ENCODE measurements at regions not wholly inside any gene's neighbourhood (a gene's known extent, or its start where the extent isn't known, plus 50 kb on each side); places are given as distances from the start of the nearest gene placed in this dataset.

DNA sequence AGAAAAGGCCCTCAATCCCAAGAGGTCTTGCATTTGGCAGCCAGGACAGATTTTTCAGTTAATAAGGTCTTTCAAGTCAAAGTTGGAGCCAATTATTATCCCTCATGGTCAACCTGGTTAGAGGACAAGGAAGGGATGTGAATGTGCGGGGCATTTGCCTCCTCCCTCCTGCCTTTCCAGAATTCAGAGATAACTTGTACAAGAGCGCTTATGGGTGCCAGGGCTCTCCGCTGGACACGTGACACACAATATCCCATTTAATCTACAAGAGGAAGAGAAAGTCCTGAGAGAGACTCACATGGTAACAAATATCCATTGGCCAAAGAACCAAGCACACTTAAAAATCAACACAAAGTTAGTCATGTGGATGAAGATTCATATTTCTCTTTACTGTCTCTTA lies 78.5 kb upstream of the ST8SIA2 start:
- TF ChIP-seq, protein P1, sequence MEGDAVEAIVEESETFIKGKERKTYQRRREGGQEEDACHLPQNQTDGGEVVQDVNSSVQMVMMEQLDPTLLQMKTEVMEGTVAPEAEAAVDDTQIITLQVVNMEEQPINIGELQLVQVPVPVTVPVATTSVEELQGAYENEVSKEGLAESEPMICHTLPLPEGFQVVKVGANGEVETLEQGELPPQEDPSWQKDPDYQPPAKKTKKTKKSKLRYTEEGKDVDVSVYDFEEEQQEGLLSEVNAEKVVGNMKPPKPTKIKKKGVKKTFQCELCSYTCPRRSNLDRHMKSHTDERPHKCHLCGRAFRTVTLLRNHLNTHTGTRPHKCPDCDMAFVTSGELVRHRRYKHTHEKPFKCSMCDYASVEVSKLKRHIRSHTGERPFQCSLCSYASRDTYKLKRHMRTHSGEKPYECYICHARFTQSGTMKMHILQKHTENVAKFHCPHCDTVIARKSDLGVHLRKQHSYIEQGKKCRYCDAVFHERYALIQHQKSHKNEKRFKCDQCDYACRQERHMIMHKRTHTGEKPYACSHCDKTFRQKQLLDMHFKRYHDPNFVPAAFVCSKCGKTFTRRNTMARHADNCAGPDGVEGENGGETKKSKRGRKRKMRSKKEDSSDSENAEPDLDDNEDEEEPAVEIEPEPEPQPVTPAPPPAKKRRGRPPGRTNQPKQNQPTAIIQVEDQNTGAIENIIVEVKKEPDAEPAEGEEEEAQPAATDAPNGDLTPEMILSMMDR (IDR thresholded peaks at IDR 0.05) = no peak
- TF ChIP-seq POLR2A (IDR thresholded peaks at IDR 0.05) (no peak), EP300 (IDR thresholded peaks at IDR 0.05) (no peak)
